ENCODE measurements at regions not wholly inside any gene's neighbourhood (a gene's known extent, or its start where the extent isn't known, plus 50 kb on each side); places are given as distances from the start of the nearest gene placed in this dataset.

GRCh38 chr15:25557926-25558325 lies 119.1 kb upstream of the UBE3A start:
- no peak for DNase-seq

DNA sequence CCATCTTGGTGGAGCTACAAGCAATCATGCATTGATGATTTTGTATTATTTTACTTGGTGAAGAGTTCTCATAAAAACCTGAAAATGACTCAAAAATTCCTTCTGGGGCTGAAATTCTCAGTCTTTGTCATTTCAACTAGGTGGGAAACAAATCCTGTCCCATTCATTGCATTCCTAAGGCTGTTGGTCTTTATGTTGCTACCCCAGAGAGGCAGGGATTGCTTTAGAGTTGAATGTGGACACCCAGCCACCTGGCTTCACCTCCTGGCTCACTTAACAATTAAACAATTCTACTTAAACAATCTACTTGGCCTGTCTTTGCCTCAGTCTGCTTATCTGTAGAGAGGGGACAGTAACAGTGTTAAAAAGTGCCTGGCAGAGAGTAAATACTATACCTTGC lies 117.3 kb upstream of the UBE3A start:
- DNase-seq: no peak

- DNase-seq: no peak
Measured at GRCh38 chr15:25554640-25555039, 115.8 kb upstream of the UBE3A start.

- DNase-seq: no peak
Measured at GRCh38 chr15:25548600-25548999, 109.8 kb upstream of the UBE3A start.

GRCh38 chr15:25545889-25546288 lies 107.1 kb upstream of the UBE3A start:
- no peak for DNase-seq

GRCh38 chr15:25545017-25545416 lies 106.2 kb upstream of the UBE3A start:
- peak; percentile 4 for DNase-seq

DNA sequence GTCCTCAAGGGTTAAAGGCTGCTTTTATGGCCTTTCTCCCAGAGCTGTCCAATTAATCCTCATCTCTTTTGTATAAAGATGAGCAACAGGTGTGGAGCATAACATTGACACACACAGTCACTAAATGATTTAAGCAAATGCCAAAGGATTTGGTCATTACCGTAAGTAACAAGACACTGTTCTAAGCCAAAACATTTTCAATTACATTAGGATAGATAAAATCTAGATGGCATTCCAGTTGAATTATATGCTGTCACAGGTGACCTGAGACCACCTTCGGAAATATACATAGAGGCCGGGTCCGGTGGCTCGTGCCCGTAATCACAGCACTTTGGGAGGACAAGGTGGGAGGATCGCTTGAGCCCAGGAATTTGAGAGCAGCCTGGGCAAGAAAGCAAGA lies 105.3 kb upstream of the UBE3A start:
- DNase-seq: no peak

DNA sequence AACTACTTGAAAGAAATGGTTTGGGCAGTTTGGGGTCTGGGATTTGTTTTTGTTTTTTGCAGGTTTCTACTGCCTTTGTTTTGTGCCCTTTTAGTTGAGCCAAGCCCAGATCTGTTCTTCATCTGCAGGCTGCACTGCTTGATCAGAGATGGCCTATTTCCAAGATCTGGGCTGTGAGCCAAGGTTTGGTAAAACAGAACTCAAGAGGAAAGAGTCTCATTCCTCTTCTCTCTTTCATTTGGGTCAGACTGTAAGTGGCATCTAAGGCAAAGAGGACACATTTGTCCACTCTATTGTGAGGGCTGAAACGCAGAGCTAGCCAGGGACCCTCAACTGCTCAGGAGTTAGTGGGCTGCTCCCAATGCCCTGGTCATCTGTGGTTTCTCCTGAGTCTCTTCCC lies 104.4 kb upstream of the UBE3A start:
- DNase-seq: no peak

DNA sequence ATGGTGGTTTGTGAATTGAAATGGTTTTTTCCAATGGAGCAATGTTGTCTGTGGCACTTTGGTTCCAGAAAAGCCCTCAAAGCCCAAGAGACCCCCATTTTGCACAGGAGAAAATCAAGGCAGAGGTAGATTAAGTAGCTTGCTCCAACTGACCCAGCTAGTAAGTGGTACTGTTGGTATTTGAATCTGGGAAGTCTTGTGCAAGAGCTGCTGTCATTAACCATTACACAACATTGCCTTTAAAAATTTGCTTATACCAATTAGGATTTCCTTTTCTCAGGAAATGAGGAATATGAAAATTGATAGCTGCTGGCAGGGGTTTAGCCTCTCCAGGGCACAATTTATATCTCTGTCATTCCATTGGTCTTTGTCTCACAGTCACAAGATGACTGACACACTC lies 102.4 kb upstream of the UBE3A start:
- DNase-seq: no peak

- no peak for DNase-seq
Measured at GRCh38 chr15:25536801-25537611, 98.2 kb upstream of the UBE3A start.

GRCh38 chr15:25535866-25536265 lies 97.0 kb upstream of the UBE3A start:
- DNase-seq: no peak

DNA sequence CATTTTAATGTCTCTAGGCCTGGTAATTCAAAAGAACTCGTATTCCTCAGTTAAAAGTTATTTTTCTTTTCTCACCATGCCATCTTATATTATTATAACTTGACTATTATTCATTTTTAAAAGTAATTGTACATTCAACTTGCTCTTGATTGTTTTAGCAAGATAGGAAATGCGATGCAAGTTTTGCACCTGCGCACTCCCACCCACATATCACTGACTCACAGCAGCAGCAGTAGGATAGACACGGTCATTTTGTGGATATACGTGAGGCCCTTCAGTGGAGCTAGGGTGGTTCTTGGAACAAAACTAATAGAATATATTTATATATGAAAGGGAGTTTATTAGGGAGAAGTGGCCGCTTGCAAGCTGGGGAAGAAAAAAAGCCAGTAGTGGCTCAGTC lies 95.5 kb upstream of the UBE3A start:
- DNase-seq: no peak

GRCh38 chr15:25532269-25533140 lies 93.7 kb upstream of the UBE3A start:
- no peak for DNase-seq

GRCh38 chr15:25529774-25530173 lies 91.0 kb upstream of the UBE3A start:
- DNase-seq: no peak

- DNase-seq: peak; percentile 2
Measured at GRCh38 chr15:25527118-25527517, 88.3 kb upstream of the UBE3A start.

DNA sequence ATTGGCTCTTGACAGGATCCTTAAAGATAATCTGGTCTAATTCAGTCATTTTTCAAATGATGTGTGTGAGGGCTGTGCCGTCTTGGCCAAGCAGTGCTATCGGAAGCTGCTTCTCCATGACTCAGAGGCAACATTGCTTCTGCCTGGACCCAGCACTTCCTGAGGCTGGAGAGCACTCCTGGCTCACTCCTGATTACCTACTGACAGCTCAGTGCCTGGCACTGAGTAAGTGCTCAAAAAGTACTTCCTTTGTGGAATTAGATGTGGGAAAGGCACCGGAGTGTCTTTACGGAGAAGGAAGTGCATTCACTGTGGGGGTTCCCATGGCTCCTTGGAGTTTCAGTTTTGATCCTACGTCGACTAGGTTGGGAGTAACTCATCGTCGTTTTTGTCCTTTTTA lies 86.9 kb upstream of the UBE3A start:
- DNase-seq: no peak

DNA sequence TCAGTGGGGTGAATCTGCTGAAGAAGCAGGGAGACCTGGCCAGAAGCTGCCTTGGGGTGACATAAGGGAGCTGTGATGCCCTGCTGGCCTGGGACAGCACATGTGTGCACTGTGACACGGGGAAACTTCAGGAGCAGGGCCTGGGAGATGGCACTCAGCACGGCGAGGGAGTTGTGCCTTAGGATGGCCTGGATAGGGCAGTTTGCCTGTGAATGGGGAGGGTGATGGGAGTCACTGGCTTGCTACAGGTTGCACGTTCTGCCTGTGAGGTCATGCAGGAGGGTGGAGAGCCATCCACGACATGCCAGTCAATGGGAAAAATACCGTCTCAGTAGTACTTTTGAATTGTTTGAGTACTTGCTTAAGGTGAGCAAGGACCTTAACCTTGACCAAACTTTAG lies 76.8 kb upstream of the UBE3A start:
- no peak for DNase-seq

- no peak for DNase-seq
Measured at GRCh38 chr15:25514522-25514921, 75.7 kb upstream of the UBE3A start.

- DNase-seq: no peak
Measured at GRCh38 chr15:25512957-25513356, 74.1 kb upstream of the UBE3A start.

DNA sequence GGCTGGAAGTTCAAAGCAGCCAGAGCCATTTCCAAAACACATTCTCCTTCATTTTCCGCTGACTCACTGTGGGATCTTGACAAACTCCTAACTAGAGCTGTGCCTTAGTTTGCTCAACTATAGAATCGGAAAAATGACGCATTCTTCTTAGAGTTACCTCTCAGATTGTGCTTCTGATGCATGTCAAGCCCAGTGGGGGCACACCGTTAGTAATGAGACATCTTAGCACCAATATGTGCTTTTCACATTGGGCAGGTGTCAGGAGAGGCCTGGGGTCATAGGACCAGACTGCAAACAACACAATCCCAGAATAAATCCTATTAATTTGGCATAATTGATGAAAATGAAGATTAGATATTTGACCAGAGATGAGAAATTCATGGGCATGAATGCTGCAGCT lies 71.3 kb upstream of the UBE3A start:
- DNase-seq: no peak

- DNase-seq: no peak
Measured at GRCh38 chr15:25509703-25510102, 70.9 kb upstream of the UBE3A start.

DNA sequence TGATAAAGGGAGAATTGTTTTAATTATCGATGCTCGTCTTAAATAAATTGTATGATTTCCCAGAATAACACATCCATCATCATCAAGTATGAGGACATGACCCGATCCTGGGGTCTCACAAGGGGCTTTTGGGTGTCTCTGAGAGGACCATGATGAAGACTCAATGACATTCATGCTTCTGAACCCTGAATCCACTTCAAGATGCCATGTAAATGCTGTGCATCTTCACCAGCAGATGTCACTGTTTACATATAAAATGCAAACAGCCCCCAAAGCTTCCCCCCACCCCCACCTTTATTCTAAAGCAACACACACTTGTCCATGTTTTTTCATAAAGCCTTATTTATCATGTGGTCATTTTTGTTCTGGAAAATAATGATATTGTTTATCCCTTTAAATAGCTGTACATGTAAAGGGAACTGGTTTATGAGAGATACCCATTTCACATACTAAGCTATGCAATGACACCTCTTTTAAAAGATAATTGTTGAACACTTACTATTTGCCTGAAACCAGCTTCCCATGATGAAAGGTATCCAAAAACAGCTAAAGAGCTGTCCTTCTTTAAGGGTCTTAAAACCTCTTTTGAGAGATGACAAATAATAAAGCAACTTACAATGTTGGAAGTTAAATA lies 69.7 kb upstream of the UBE3A start:
- DNase-seq: no peak

DNA sequence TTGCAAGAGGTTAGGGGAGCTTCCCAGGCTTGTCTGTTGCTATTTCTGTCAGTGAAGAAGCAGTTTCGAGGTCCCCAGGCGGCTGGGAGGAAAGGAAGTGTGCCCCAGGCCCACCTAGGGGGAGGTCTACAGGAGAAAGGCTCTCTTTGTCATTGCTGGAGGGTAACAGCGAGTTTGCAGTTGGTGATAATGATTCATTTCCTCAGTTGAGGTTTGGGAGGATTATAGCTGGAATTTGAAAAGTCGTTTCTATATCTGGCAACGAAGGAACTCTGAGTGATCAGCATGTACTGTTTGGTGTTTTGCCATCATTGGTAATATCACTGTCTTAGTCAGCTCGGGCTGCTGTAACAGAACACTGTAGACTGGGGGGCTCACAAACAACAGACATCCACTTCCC lies 65.5 kb upstream of the UBE3A start:
- no peak for DNase-seq
